NCI-H2227 treated with DMSO at 0.1 percent for 48 hours (cell line): ENCODE measurements at regions not wholly inside any gene's neighbourhood (a gene's known extent, or its start where the extent isn't known, plus 50 kb on each side); places are given as distances from the start of the nearest gene placed in this dataset.

Source experiments
- DNase-seq: peaks from one replicate; lab custom pipeline; 2025; lab: John Stamatoyannopoulos, UW

DNA sequence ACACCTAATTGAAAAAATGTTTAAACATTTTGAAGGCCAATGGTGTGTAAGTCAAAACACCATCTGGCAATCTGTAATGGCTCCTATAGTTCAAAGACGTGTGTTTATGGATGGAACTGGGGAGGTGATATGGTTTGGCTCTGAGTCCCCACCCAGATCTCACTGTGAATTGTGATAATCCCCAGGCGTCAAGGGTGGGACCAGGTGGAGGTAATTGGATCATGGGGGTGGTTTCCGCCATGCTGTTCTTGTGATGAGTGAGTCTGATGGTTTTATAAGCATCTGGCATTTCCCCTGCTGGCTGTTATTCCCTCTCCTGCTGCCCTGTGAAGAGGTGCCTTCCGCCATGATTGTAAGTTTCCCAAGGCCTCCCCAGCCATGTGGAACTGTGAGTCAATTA, 52.2 kb downstream of the ADRA2C start:
- no peak for DNase-seq

DNA sequence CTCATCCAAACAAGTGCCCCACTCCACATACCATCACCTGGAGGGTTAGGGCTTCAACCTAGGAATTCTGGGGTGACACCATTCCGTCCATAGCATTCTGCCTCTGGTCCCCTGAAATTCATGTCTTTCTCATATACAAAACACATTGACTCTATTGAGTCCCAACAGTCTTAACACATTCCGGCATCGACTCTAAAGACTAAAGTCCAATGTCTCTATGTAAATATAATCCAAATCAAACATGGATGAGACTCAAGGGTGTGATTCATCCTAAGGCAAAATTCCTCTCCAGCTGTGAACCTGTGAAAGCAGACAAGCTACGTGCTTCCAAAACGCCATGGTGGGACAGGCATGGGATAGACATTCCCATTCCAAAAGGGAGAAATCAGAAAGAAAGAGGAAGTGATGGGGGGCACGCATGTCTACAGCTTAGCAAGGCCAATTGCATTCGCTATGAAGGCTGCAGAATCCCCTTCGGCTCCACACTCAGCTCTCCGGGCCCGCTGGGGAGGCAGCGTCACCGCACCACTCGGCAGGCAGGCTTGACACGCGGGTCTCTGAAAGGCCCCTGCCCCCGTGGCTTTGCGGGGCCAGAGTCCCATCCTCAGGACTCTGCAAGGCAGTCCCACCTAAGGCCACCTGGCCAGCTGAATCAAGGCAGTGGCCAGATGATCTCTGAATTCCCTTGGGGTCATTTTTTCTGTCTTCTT, 53.2 kb downstream of the ADRA2C start:
- no peak for DNase-seq

- no peak for DNase-seq
These were observed 54.0 kb downstream of the ADRA2C start for GRCh38 chr4:3820016-3820805.

- no peak for DNase-seq
These were observed 54.8 kb downstream of the ADRA2C start for GRCh38 chr4:3820806-3821579.

DNA sequence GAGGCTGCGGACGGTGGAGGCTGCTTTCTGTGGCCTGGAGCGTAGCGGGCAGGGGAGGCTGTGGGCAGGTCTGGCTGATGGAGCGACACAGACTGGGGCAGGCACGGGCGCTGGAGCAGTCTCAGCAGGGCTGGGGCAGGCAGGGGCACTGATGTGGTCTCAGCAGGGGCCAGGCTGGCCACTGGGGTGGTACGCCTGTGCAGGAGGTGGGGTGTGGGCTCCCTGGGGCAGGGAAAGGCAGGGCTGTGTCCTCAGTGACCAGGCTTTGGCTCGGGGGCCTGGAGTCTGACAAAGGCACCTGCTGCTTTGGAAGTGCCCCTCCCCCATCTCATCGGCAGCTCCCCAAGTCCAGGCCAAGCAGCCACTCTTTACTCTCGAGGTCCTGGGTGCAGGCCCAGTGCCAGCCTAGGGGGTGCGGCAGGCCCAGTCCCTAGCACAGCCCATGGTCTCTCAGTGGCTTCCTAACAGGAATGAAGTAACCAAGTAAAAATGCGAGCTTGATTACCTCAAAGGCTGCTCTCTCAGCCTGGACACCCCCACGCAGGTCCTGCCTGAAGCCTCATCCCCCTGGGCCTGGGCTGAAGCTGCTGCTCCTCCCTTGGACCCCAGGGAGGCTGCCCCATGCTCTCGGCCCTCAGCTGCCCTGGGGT, 55.5 kb downstream of the ADRA2C start:
- no peak for DNase-seq

DNA sequence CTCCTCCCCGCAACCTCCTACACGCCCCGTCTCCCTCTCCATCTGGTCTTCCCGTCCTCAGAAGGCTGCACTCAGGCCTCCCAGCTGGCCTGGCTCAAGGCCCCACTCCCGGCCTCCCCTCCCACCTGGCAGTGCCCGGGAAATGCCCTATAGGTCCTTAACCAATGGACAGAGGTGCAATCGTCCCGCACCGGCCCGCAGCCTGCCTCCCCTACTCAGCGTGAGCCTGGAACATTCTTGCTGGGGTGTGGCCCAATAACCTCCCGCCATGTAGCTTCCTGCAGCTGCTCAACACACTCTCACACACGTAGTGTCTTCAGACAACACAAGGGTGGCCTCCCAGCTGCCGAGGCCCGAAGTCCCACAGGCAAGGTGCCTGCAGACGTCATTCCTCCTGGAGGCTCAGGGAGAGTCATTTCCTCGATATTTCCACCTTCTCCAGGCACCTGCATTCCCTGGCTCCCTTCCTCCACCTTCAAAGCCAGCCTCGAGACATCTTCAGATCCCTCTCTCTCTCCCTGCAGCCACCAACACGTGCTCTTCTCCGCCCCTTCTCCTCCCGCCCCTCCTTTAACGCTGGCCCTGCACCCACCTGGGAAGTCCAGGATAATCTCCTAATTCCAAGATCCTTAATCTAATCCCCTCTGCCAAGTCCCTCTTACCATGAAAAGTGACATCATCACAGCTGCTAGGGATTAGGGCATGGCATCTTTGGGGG, 56.2 kb downstream of the ADRA2C start:
- no peak for DNase-seq

DNA sequence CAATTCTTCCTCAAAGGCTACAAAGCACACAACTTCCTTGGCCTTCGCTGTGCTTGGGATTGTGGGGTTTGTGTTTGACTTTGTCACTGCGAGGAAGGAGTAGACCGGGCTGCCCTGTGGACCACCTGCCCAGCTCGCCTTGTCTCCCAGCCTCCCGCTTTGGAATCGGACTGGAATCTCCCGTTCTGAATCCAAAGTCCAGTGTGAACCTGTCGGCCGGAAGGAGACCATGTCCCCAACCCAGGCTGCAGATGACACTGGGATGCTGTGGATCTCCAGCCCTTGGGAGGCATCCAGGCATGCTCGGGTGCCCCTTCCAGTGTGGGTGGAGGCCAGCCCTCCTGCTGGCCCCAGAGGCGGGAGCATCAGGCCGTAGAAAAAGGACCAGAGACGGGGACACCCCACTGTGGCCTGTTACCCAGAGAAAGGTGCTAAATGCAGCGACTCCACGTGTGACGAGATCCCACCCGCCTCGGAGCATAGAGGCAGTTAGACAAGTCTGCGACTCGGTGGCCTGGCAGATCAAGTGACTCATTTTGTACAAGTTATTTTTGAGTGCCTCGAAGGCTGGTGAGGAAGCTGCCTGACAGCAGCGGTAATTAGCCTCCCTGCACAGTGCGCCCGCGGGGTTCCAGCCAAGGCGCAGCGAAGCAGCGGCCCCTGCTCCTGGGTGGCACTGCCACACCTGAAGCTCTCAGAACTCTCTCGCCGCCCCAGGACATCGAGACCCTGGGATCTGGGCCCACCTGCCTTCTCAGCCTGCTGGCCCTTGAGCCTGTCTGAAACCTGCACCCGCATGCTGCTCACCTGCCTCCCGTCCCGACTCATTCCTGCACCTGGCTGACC, 57.5 kb downstream of the ADRA2C start:
- no peak for DNase-seq

DNA sequence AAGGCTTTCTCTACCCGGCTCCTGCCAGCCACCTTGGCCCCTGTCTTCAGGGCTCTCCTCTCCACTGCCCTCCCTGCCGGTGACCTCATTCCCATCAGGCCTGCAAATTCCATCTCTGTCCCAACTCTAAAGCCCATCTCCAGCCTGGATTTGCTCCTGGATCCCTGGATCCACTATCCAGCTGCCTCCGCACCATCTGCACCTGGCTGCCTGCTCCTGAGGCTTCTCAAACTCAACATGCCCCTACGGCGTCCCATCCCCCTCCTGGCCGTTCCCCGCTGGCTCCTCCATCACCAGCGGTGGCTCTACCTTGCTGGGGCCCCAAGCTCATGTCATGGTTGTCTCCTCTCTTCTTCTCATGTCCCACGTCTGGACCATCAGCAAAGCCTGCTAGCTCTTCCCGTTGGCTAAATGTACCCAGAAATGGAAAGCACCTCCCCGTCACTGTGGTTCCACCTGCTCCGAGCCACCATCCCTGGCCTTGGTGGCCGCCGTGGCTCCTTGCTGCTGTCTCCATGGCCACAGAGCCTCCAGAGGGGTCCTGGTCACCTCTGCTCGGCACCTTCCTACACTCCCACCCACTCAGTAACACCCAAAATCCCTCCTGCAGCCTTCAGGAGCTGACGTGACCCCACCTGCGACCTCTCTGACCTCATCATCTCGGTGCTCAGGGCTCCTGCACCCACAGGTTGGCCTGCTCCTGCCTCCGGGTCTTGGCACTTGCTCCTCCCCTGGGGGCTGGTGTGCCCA, 58.5 kb downstream of the ADRA2C start:
- DNase-seq = no peak

DNA sequence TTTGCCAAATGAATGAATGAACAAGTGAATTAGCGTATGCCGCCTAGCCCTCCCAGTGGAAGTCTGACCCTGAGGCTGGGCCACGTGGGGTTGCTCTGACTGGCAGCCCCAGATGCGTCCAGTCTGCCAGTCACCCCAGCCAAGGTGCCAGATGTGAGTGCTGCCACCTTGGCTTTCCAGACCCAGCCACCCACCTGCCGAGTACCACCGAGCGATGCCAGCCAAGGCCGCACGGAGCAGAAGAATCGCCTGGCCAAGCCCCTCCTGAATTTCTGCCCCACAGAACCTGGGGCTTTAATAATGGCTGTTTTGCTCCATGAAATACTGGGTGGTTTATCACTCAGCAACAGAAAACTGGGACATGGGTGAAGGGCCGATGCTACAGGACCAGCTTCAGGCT, 59.3 kb downstream of the ADRA2C start:
- no peak for DNase-seq

- DNase-seq = no peak
These were observed 60.3 kb downstream of the ADRA2C start for GRCh38 chr4:3826247-3827172.

DNA sequence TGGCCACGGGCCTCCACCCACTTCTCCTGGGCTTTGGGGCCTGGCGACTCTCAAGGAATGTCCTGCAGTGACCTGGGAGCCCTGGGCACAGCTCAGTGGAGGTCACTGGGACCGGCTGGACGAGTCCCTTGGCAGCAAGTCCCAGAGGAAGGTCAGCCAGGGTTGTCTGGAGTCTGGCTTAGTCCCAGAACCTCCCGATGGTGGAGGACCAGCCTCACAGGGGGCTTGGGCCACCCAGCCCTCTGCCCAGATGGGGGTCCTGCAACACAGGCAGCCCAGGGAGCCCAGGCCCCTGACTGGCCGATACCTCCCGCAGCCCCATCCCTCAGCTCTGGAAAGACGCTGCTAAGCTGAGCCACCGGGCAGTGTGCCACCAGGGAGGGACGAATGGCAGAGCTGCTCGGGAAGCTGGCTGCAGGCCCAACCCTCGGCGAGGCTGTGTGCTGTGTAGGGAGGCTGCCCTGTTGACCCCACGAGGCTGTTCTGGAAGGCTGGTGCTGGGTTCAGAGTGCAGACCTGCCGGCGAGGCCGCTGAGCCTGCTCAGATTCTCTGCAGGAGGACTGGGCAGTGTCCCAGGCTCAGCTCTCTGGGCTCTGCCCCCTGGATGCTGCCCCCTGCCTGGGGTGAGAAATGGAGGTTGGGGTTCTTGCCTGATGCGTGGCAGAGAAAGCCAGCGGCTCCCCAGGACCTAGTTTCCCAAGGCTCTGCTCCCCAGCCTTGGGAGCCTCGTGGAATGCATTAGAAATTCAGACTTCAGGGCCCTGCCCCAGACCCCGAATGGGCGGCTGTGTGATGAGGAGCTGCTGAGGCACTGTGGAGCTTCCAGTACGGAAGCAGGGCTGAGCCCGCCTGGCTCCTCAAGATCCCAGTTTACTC, 61.7 kb downstream of the ADRA2C start:
- DNase-seq = no peak

GRCh38 chr4:3828546-3828945, 62.4 kb downstream of the ADRA2C start:
- DNase-seq = no peak

DNA sequence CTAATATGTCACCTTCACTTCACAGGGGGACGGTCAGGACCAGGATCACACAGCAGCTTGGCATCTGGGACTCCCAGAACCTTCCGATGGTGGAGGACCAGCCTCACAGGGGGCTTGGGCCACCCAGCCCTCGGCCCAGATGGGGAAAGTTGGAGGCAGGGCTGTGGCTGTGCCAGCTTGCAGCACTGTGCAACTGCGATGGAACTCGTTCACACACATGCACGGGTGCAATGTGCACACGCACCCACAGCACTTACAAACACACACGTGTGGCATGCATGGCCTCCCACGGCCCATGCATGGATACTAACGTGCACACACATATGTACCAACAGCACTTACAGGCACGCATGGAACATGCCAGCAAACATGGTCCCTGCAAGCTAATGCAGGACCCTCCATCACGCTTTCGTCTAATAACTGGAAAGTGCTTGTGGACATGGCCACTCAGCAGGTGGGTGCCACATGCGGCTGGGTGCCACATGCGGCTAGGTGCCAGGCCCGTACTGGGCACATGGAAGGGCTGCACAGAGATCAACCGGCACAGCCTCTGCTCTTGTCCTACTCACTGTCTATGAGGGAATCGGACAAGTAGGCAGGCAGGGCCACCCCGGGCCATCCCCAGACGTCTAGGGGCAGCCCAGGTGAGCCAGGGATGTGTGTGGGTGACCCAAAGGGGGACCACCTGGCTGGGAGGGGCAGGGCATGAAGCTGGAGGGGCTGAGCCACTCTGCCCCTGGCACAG, 63.2 kb downstream of the ADRA2C start:
- DNase-seq = no peak

DNA sequence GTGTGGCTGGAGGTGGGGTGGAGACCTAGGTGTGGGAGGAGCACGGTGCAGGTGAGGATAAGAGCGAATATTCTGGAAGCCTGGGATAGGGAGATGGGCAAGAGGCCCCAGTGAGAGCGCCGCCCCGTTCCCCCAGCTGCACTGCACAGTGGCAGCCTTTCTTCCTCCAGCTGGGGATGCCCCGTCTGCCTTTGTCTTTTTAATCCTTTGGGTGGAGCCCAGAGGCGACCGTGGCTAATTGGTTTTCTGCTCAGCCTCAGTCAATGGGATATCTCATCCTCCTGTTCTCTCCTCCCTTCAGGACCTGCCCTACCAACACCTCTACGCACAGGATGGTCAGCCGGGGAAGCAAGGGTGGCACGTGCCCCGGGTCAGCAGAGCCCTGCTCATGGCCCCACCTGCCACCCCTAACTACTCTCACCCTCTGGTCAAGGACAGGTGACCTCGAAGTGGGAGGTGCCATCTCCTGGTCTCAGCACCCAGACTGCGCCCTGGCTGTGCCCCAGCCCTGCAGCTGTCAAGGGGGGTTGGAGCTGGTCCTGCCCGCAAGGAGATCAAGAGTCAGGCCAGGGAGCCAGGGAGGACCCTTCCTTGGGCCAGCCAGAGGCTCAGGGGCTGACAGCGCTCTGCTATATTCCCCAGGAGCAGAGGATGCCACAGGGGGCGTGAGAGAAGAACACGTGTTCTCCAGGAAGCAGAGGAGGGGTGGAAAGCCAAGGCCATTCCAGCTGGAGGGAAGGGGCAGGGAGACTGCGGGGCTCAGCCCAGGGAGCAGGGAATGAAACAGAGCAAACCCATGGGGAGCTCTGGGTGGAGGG, 64.0 kb downstream of the ADRA2C start:
- no peak for DNase-seq

- no peak for DNase-seq
These were observed 64.8 kb downstream of the ADRA2C start for GRCh38 chr4:3830774-3831528.
